Ovary (tissue), 3 donors: ENCODE measurements at regions not wholly inside any gene's neighbourhood (a gene's known extent, or its start where the extent isn't known, plus 50 kb on each side); places are given as distances from the start of the nearest gene placed in this dataset.

Source experiments
- CTCF ChIP-seq, 3 donors: fragments of 450-650 bp in 2 of 3; fragments of 200-600 bp in 1 of 3; IDR thresholded peaks; one replicate each; pipeline versions ENCODE4 v1.5.1 to v1.8.0; 2016 to 2022; ENCODE audit warnings: antibody characterized with exemption in 3 of 3, mild to moderate bottlenecking in 1 of 3
- POLR2A ChIP-seq: fragments of 450-650 bp; IDR thresholded peaks from one replicate; pipeline ENCODE4 v1.6.1; 2017; ENCODE audit warnings: antibody characterized with exemption, mild to moderate bottlenecking, moderate library complexity
- donor health status: DM: no; HTN: no; CAD: no.

- no peak for TF ChIP-seq CTCF (IDR thresholded peaks at IDR 0.05)
- no peak for TF ChIP-seq POLR2A
Measured at GRCh38 chr10:58109731-58110130, 158.0 kb downstream of the IPMK start.
